ENCODE measurements at regions not wholly inside any gene's neighbourhood (a gene's known extent, or its start where the extent isn't known, plus 50 kb on each side); places are given as distances from the start of the nearest gene placed in this dataset.

- no peak for TF ChIP-seq CTCF (conservative IDR thresholded peaks at IDR 0.05; ENCODE audit: low read length)
- no peak for TF ChIP-seq EZH2phosphoT487 (IDR thresholded peaks at IDR 0.05; ENCODE audit: borderline replicate concordance)
Measured at GRCh38 chr6:150722614-150723344, 123.1 kb downstream of the PLEKHG1 start.

All from Loucy (cell line).